ENCODE measurements at regions not wholly inside any gene's neighbourhood (a gene's known extent, or its start where the extent isn't known, plus 50 kb on each side); places are given as distances from the start of the nearest gene placed in this dataset.

DNA sequence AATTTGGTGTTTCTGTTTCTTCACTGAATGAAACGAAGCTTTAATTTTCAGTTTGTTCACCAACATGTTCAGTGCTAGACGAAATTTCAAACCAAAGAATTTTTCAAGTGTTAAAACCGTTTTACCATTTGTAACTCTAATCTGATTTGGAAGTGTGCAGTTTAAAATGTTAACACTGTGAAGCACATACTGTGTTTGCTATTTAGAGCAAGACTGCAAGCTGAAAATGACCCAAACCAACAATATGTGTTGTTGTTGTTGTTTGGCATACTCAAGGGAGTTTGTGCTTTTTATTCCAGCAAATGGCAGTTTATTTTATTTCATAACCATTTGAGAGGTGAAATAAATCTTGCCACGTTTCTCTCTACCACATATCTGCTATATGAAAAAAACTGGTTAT lies 128.4 kb upstream of the CDH7 start:
- TF ChIP-seq CTCF (IDR thresholded peaks at IDR 0.05) (no peak), POLR2AphosphoS5 (IDR thresholded peaks at IDR 0.05; ENCODE audit: insufficient read depth in 1 of 2, low read depth in 1 of 2) (no peak), POLR2A (IDR thresholded peaks at IDR 0.05) (no peak)
- H3K27ac ChIP-seq: no peak overlapping the region
- no peaks in the 10 kb centered on the region for H3K4me1 ChIP-seq
- intact Hi-C loops (cut with DNase I): no loop called here
- H3K4me3 ChIP-seq: no peak overlapping the region
- DNase-seq (ENCODE audit: extremely low spot score in 2 of 2): no peak
- H3K27me3 ChIP-seq: no peaks in the 10 kb centered on the region
- H3K9me3 ChIP-seq: no peaks in the 10 kb centered on the region
- no peaks in the 10 kb centered on the region for H3K36me3 ChIP-seq

DNA sequence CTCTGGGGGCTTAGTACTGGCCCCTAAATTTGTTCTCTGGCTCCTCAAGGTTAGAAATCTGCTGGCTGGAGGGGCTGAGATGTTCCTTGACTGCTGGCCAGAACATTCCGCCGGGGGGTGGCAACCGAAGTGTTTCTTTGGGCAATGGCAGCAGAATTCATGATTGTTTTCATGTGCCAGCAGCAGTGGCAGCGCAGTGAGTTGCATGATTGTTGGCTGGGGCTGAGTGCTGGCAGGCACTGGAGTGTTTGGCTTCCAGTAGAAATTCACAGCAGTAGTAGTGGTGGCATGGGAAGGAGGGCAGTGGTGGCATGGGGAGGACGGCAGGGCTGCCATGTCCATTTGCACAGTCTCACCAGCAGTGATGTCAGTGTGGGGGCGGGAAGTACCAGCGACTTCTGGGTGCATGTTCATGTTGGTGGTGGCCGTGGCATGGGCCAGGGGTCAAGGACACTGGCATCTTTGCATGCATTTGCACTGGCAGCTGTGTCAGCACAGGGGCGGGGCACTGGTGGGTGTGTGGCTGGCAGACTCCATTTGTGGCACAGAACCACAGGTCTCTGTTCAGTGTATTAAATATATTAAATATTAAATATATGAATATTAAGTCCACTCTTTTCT lies 130.6 kb upstream of the CDH7 start:
- DNase-seq (ENCODE audit: extremely low spot score in 2 of 2): no peak
- TF ChIP-seq POLR2AphosphoS5 (IDR thresholded peaks at IDR 0.05; ENCODE audit: insufficient read depth in 1 of 2, low read depth in 1 of 2) (no peak), POLR2A (IDR thresholded peaks at IDR 0.05) (no peak), CTCF (IDR thresholded peaks at IDR 0.05) (no peak)
- intact Hi-C loops (cut with DNase I): no loop called here

DNA sequence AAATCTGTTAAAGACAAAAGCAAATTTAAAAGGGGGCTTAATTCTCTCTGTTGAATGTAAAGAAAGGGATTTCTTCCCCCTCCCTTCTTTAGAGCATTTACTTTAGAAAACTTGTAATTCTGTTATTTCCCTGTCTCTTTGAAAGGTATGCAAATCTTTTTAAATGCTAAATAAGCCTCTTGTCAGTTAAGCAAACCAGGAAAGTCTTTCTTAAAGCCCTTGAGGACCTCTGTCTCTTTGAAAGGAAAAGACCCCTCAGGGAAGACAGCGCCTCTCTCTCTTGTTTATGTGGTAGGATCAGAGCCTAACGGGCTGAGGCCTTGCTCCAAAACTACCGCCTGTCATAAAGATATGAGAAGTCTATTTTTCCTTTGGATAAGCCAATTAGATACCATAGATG lies 139.9 kb upstream of the CDH7 start:
- intact Hi-C loops (cut with DNase I): no loop called here
- no peaks in the 10 kb centered on the region for H3K36me3 ChIP-seq
- no peaks in the 10 kb centered on the region for H3K4me1 ChIP-seq
- no peak for TF ChIP-seq POLR2A (IDR thresholded peaks at IDR 0.05)
- TF ChIP-seq POLR2AphosphoS5 (IDR thresholded peaks at IDR 0.05; ENCODE audit: insufficient read depth in 1 of 2, low read depth in 1 of 2): no peak
- no peak for TF ChIP-seq CTCF (IDR thresholded peaks at IDR 0.05)
- no peaks in the 10 kb centered on the region for H3K9me3 ChIP-seq
- DNase-seq (ENCODE audit: extremely low spot score in 2 of 2): no peak
- no peak overlapping the region for H3K4me3 ChIP-seq
- no peak overlapping the region for H3K27ac ChIP-seq
- no peaks in the 10 kb centered on the region for H3K27me3 ChIP-seq

More for the DNA sequence above, 130.6 kb upstream of the CDH7 start:
- Histone ChIP-seq H3K4me3 (no peak overlapping the region), H3K36me3 (no peaks in the 10 kb centered on the region), H3K27ac (no peak overlapping the region), H3K27me3 (no peaks in the 10 kb centered on the region), H3K9me3 (no peaks in the 10 kb centered on the region), H3K4me1 (no peaks in the 10 kb centered on the region)

- H3K9me3 ChIP-seq: no peaks in the 10 kb centered on the region
- no peaks in the 10 kb centered on the region for H3K27me3 ChIP-seq
- no peak overlapping the region for H3K27ac ChIP-seq
- no peaks in the 10 kb centered on the region for H3K36me3 ChIP-seq
- intact Hi-C loops (cut with DNase I): no loop called here
- no peak for TF ChIP-seq CTCF (IDR thresholded peaks at IDR 0.05)
- TF ChIP-seq POLR2AphosphoS5 (IDR thresholded peaks at IDR 0.05; ENCODE audit: insufficient read depth in 1 of 2, low read depth in 1 of 2): no peak
- TF ChIP-seq POLR2A (IDR thresholded peaks at IDR 0.05): no peak
- DNase-seq (ENCODE audit: extremely low spot score in 2 of 2): no peak
- H3K4me1 ChIP-seq: no peaks in the 10 kb centered on the region
- no peak overlapping the region for H3K4me3 ChIP-seq
These were observed 142.3 kb upstream of the CDH7 start for GRCh38 chr18:65608471-65608870.

GRCh38 chr18:65607161-65607560 lies 143.7 kb upstream of the CDH7 start:
- TF ChIP-seq POLR2AphosphoS5 (IDR thresholded peaks at IDR 0.05; ENCODE audit: insufficient read depth in 1 of 2, low read depth in 1 of 2): no peak
- TF ChIP-seq POLR2A (IDR thresholded peaks at IDR 0.05): no peak
- no peak for TF ChIP-seq CTCF (IDR thresholded peaks at IDR 0.05)
- H3K36me3 ChIP-seq: no peaks in the 10 kb centered on the region
- no peak overlapping the region for H3K27ac ChIP-seq
- H3K4me1 ChIP-seq: no peaks in the 10 kb centered on the region
- no peak overlapping the region for H3K4me3 ChIP-seq
- H3K27me3 ChIP-seq: no peaks in the 10 kb centered on the region
- no peaks in the 10 kb centered on the region for H3K9me3 ChIP-seq
- DNase-seq (ENCODE audit: extremely low spot score in 2 of 2): no peak
- intact Hi-C loops (cut with DNase I): no loop called here
